GM12873 (cell line): ENCODE measurements at regions not wholly inside any gene's neighbourhood (a gene's known extent, or its start where the extent isn't known, plus 50 kb on each side); places are given as distances from the start of the nearest gene placed in this dataset.

ENCODE experiments used
- CTCF ChIP-seq: IDR thresholded peaks from 2 replicates; pipeline ENCODE4 v1.5.1; 2012; ENCODE audit warnings: low read depth, mild to moderate bottlenecking, moderate library complexity, low read length, control low read depth; ENCODE audit not compliant: insufficient read depth; ENCODE audit errors: missing control alignments

GRCh38 chr5:53256746-53257145 is 147.2 kb upstream of the MOCS2 start:
- no peak for TF ChIP-seq CTCF

GRCh38 chr5:53257806-53258373 is 148.3 kb upstream of the MOCS2 start:
- TF ChIP-seq CTCF, result no peak

GRCh38 chr5:53259176-53259575 is 149.6 kb upstream of the MOCS2 start:
- no peak for TF ChIP-seq CTCF

- no peak for TF ChIP-seq CTCF
Observed at GRCh38 chr5:53260446-53260845, 150.9 kb upstream of the MOCS2 start.

GRCh38 chr5:53261245-53261644 is 151.7 kb upstream of the MOCS2 start:
- TF ChIP-seq CTCF, result no peak

- TF ChIP-seq CTCF, result peak; percentile 44
Observed at GRCh38 chr5:53262348-53262970, 152.9 kb upstream of the MOCS2 start.

- TF ChIP-seq CTCF, result no peak
Observed at GRCh38 chr5:53263151-53263550, 153.6 kb upstream of the MOCS2 start.
